ENCODE measurements at regions not wholly inside any gene's neighbourhood (a gene's known extent, or its start where the extent isn't known, plus 50 kb on each side); places are given as distances from the start of the nearest gene placed in this dataset.

DNA sequence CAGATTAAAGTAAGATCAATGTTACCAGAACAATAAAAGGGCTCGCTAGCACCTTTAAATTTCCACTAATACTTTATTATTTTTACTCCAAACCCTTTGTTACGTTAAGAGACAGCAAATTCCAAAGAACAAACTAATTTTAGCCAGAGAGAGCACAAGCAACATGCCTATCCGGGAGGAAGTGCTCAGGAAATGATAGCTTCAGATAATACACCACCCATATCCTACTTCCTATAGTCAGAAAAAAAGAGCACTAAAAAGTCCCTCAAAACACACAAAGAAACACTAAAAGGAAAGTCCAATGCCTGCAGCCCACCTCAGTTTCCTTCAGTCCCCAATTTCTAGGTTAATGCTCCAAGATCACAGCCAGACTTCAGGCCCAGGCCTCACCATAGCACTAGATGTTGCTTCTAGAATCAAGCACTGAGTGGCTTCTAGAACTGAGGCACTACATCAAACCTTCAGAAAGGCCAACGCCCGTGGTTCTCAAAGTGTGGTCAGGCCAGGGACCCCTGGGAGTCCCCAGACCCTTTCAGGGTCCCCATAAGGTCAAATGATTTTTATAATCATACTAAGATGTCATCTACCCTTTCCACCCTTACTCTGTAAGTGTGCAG, 142.6 kb downstream of the PSMG1 start:
- DNase-seq (ENCODE audit: low read depth, low spot score) (no peak), ATAC-seq (no peak)
- ChIA-PET CTCF (no interaction called here), POLR2A (no interaction called here)
- TF ChIP-seq POLR2AphosphoS5 (IDR thresholded peaks at IDR 0.05; ENCODE audit: low read depth, low read length): no peak
- TF ChIP-seq, protein P1, sequence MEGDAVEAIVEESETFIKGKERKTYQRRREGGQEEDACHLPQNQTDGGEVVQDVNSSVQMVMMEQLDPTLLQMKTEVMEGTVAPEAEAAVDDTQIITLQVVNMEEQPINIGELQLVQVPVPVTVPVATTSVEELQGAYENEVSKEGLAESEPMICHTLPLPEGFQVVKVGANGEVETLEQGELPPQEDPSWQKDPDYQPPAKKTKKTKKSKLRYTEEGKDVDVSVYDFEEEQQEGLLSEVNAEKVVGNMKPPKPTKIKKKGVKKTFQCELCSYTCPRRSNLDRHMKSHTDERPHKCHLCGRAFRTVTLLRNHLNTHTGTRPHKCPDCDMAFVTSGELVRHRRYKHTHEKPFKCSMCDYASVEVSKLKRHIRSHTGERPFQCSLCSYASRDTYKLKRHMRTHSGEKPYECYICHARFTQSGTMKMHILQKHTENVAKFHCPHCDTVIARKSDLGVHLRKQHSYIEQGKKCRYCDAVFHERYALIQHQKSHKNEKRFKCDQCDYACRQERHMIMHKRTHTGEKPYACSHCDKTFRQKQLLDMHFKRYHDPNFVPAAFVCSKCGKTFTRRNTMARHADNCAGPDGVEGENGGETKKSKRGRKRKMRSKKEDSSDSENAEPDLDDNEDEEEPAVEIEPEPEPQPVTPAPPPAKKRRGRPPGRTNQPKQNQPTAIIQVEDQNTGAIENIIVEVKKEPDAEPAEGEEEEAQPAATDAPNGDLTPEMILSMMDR (IDR thresholded peaks at IDR 0.05): no peak
- TF ChIP-seq TCF7L2 (IDR thresholded peaks at IDR 0.05; ENCODE audit: low read depth, low read length): no peak
- TF ChIP-seq REST (IDR thresholded peaks at IDR 0.05; ENCODE audit: insufficient read depth in 1 of 2, low read depth in 2 of 2, low read length in 1 of 2): no peak
- TF ChIP-seq SIN3A (IDR thresholded peaks at IDR 0.05; ENCODE audit: borderline replicate concordance, insufficient read depth, low read depth, low read length): no peak
- no TSS peak for BruUV-seq (replicated peaks)
- Histone ChIP-seq H3K9me3 (ENCODE audit: control insufficient read depth, insufficient read depth, low read depth, low read length) (no peaks in the 10 kb centered on the region), H3K27me3 (ENCODE audit: control insufficient read depth, insufficient read depth, low read length) (no peaks in the 10 kb centered on the region), H3K4me3 (ENCODE audit: low read depth in 2 of 2, low read length in 2 of 2) (no peak overlapping the region), H3K4me1 (ENCODE audit: control insufficient read depth, insufficient read depth, low read length) (no peaks in the 10 kb centered on the region), H3K36me3 (ENCODE audit: control insufficient read depth, insufficient read depth, low read length) (no peaks in the 10 kb centered on the region), H3K27ac (ENCODE audit: low read length) (no peak overlapping the region)
- in situ Hi-C loops (cut with HindIII; ENCODE audit: low pct_unique_long_range_greater_than_20kb, low sequenced_read_pairs): no loop called here
- intact Hi-C loops (cut with micrococcal nuclease; ENCODE audit: unreplicated experiment): no loop called here

DNA sequence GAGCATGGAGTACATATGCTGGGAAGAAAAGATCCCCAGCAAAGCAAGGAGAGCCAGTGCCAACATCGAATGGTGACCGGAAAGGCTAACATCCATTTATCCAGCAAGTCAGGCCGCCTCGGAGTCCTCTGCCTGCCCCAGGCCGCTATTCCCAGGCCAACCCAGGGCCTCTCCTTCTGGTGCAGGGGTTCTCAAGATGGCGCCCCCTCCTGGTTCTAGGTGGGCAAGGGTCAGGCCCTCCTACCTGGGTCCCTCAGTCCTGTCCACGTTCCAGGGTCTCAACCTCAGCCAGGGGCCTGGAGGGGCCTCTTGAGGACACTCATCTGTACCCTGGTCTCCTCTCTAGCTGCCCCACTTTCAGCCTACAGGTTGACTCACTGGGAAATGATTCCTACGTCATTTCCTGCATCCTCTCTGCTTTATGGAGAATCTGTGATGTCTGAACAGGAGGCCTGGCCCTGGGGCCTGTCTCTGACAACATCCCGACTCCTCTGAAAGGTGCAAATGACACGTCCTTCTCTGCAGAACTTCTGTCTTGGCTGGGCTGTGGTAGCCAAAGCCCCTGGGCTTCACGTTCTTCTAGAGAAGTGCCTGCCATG, 145.3 kb downstream of the PSMG1 start:
- no peaks in the 10 kb centered on the region for H3K36me3 ChIP-seq (ENCODE audit: control insufficient read depth, insufficient read depth, low read length)
- TF ChIP-seq, protein P1 (IDR thresholded peaks at IDR 0.05): no peak
- TF ChIP-seq REST (IDR thresholded peaks at IDR 0.05; ENCODE audit: insufficient read depth in 1 of 2, low read depth in 2 of 2, low read length in 1 of 2) (no peak), SIN3A (IDR thresholded peaks at IDR 0.05; ENCODE audit: borderline replicate concordance, insufficient read depth, low read depth, low read length) (no peak), POLR2AphosphoS5 (IDR thresholded peaks at IDR 0.05; ENCODE audit: low read depth, low read length) (no peak), TCF7L2 (IDR thresholded peaks at IDR 0.05; ENCODE audit: low read depth, low read length) (no peak)
- CTCF ChIA-PET: interaction anchor here (0.6 kb wide), 1 partner anchor 827 kb away, joined by 3 read pairs; no protein-coding TSS in a partner anchor
- H3K27me3 ChIP-seq (ENCODE audit: control insufficient read depth, insufficient read depth, low read length): no peaks in the 10 kb centered on the region
- intact Hi-C loops (cut with micrococcal nuclease; ENCODE audit: unreplicated experiment): no loop called here
- H3K27ac ChIP-seq (ENCODE audit: low read length): no peak overlapping the region
- no TSS peak for BruUV-seq (replicated peaks)
- POLR2A ChIA-PET: no interaction called here
- DNase-seq (ENCODE audit: low read depth, low spot score) (no peak), ATAC-seq (no peak)
- no peaks in the 10 kb centered on the region for H3K9me3 ChIP-seq (ENCODE audit: control insufficient read depth, insufficient read depth, low read depth, low read length)
- no peak overlapping the region for H3K4me3 ChIP-seq (ENCODE audit: low read depth in 2 of 2, low read length in 2 of 2)
- no peaks in the 10 kb centered on the region for H3K4me1 ChIP-seq (ENCODE audit: control insufficient read depth, insufficient read depth, low read length)
- in situ Hi-C loops (cut with HindIII; ENCODE audit: low pct_unique_long_range_greater_than_20kb, low sequenced_read_pairs): no loop called here
